IPS-20b (cell line): ENCODE measurements at regions not wholly inside any gene's neighbourhood (a gene's known extent, or its start where the extent isn't known, plus 50 kb on each side); places are given as distances from the start of the nearest gene placed in this dataset.
"Not testable (repeated sequence)": the region's sequence is repeated elsewhere in the genome, so short reads cannot be mapped to it uniquely, and the experiment has no call there.

Experiments
- H3K27ac ChIP-seq: one replicate; pipeline ENCODE4 v1.5.1; 2013; ENCODE audit warnings: low read length
- H3K27me3 ChIP-seq: 2 replicates; pipeline ENCODE4 v1.6.1; 2013; ENCODE audit warnings: mild to moderate bottlenecking, low read length, inconsistent platforms; ENCODE audit not compliant: insufficient read depth
- H3K36me3 ChIP-seq: 2 replicates; pipeline ENCODE4 v1.6.1; 2013; ENCODE audit warnings: low read depth, mild to moderate bottlenecking, inconsistent platforms, low read length, moderate library complexity; ENCODE audit not compliant: insufficient read depth
- H3K4me1 ChIP-seq: 2 replicates; pipeline ENCODE4 v1.6.1; 2013; ENCODE audit warnings: mild to moderate bottlenecking, control low read depth, inconsistent platforms, low read length, moderate library complexity; ENCODE audit not compliant: insufficient read depth
- H3K4me3 ChIP-seq: 2 replicates; pipeline ENCODE4 v1.5.1; 2013; ENCODE audit warnings: mild to moderate bottlenecking, low read length, inconsistent platforms
- H3K9ac ChIP-seq: 2 replicates; pipeline ENCODE4 v1.6.1; 2013; ENCODE audit warnings: low read depth, mild to moderate bottlenecking, inconsistent platforms, low read length, moderate library complexity
- H3K9me3 ChIP-seq: 2 replicates; pipeline ENCODE4 v1.6.1; 2013; ENCODE audit warnings: mild to moderate bottlenecking, low read depth, low read length, inconsistent platforms; ENCODE audit not compliant: insufficient read depth

DNA sequence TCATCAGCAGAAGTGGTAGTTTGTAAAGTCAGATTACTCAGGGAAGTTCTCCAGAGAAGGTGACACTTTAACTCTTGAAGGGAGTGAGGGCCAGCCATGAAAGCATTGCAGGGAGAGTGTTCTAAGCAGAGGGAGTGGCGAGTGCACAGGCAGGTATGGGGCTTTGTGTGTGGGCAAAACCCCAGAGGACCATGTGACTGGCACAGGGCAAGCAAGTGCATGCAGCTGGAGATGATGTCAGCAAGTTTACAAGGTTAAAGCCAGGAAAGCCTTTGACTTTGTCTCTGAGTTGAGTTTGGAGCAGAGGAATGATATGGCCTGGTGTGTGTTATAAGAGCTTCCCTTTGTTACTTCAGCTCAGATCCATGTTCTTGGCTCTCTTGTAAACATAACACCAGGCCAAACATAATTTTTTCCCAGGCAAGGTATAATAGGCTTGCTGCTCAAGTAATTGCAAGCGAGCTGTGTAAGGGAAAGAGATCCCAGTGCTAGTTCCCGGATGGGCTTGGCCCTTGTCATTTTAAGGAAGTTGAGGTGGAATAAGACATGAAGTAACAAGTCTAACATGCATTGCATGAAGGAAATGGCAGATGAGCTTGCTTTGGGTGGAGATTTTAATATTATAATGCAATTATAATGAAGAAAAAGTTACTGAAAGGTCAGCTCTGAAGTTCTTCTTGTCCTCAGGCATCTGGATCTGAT lies 341.1 kb upstream of the LRRC3B start:
- no peak overlapping the region for H3K27ac ChIP-seq
- no peaks in the 10 kb centered on the region for H3K4me1 ChIP-seq
- H3K27me3 ChIP-seq = no peaks in the 10 kb centered on the region
- no peak overlapping the region for H3K9ac ChIP-seq
- peaks cover 34% of the 10 kb centered on the region for H3K9me3 ChIP-seq
- no peaks in the 10 kb centered on the region for H3K36me3 ChIP-seq
- no peak overlapping the region for H3K4me3 ChIP-seq

DNA sequence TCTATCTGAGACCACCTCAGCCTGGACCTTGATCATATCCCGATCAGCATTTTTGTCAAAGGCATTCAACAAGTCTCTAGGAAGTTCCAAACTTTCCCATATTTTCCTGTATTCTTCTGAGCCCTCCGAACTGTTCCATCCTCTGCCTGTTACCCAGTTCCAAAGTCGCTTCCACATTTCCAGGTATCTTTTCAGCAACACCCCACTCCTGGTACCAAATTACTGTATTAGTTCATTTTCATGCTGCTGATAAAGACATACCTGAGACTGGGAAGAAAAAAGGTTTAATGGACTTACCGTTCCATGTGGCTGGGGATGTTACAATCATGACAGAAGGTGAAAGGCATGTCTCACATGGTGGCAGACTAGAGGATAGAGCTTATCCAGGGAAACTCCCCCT lies 338.1 kb upstream of the LRRC3B start:
- H3K9me3 ChIP-seq = peaks cover 34% of the 10 kb centered on the region
- not testable (repeated sequence) for H3K9ac ChIP-seq, H3K4me1 ChIP-seq, H3K27ac ChIP-seq, H3K27me3 ChIP-seq, H3K36me3 ChIP-seq, H3K4me3 ChIP-seq

DNA sequence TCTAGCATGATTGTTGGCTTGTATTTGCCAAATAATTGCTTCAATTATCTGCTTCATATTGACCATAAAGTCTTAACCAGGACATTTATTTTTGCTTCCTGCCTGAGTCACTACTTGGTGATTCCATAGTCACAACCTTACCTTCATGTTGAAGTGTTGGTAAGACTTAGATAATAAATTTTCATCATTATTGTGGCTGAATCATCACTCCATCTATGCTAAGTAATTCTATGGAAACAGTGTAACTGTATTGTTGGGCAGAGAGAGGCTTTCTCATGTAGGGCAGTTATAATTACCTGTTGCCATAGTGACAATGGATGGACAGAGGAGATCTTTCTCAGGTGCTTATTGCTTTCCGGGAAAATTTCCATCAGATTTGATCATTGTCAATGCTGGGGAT lies 330.7 kb upstream of the LRRC3B start:
- no peak overlapping the region for H3K9ac ChIP-seq
- no peaks in the 10 kb centered on the region for H3K9me3 ChIP-seq
- no peaks in the 10 kb centered on the region for H3K36me3 ChIP-seq
- H3K4me1 ChIP-seq = no peaks in the 10 kb centered on the region
- no peak overlapping the region for H3K27ac ChIP-seq
- no peak overlapping the region for H3K4me3 ChIP-seq
- no peaks in the 10 kb centered on the region for H3K27me3 ChIP-seq

DNA sequence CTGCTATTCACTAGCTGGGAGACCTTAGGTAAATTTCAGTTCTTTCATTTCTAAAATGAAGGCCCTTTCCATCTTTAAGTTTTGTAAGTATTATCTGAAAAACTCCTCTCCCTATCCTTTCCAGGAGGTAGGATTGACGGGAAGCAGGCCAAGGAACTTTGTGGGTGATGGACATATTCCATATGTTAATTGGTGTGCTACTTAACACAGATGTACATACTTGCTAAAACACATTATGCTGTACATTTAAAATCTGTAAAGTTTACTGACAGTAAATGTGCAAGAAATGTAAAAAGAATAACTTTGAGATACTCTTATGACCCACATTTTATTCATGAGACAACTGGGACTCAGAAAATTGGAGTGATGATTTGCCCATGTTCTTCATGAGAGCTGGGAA lies 329.8 kb upstream of the LRRC3B start:
- Histone ChIP-seq H3K9me3 (no peaks in the 10 kb centered on the region), H3K36me3 (no peaks in the 10 kb centered on the region), H3K4me3 (no peak overlapping the region), H3K4me1 (no peaks in the 10 kb centered on the region), H3K9ac (no peak overlapping the region), H3K27me3 (no peaks in the 10 kb centered on the region), H3K27ac (no peak overlapping the region)

DNA sequence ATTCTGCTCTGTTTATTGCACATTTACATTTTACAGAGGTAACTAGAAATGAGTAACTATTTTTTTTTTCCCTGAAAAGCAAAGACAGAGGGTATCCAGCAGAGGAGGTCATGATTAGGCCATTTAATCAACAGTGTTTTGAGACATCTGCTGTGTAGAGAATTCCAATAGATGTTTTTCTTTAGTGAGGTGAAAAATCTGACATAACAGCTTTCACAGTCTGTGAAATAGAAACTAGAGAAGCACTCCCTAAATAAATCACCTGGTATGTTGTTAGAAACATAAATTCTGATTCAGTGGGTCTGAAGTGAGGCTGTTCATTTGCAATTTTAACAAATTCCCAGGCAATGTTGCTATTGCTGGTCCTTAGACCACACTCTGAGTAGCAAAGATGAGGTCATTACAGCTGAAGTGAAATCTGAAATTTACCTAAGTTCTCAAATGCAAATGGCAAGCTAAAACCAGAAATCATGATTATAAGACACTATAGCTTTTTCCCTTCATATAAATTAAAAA lies 329.2 kb upstream of the LRRC3B start:
- H3K9me3 ChIP-seq = no peaks in the 10 kb centered on the region
- no peak overlapping the region for H3K9ac ChIP-seq
- no peak overlapping the region for H3K4me3 ChIP-seq
- H3K27me3 ChIP-seq = no peaks in the 10 kb centered on the region
- H3K27ac ChIP-seq = no peak overlapping the region
- no peaks in the 10 kb centered on the region for H3K4me1 ChIP-seq
- no peaks in the 10 kb centered on the region for H3K36me3 ChIP-seq

DNA sequence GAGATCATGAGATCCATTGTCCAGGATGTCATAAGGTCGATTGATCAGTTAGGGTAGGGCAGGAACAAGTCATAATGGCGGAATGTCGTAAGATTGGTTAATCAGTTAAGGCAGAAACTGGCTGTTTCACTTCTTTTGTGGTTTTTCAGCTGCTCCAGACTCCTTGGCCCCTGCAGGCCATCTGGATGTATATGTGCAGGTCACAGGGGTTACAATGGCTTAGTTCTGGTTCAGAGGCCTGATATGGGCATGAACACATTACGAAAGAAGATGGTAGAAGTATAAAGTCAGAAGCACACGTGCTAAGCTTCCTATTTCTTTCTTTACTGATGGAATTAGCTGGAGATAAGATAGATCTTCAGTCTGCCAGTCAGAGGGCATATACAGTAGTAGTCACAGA lies 315.4 kb upstream of the LRRC3B start:
- no peak overlapping the region for H3K4me3 ChIP-seq
- no peaks in the 10 kb centered on the region for H3K27me3 ChIP-seq
- peaks cover 6% of the 10 kb centered on the region; the same call in 1 of the 2 replicates for H3K4me1 ChIP-seq
- peaks cover 12% of the 10 kb centered on the region for H3K9me3 ChIP-seq
- no peak overlapping the region for H3K27ac ChIP-seq
- no peaks in the 10 kb centered on the region for H3K36me3 ChIP-seq
- H3K9ac ChIP-seq = no peak overlapping the region

DNA sequence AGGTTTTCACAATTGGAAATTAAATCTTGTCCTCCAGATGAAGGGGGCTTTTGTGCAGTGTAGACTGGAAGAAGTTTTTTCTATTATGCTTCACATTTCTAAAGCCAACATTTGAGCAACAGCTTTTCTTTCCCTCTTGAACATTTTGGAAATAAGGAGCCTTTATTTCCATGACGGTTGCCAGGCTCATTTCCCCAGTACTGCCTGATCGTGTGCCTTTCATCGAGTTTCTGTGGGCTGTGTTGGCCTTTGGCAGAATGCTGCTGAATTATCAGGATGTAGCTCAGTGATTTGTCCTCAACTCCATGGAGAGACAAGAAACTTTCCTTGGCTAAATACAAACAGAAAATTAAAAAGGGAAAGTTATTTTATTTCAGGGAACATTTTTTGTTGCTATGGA lies 314.8 kb upstream of the LRRC3B start:
- H3K9ac ChIP-seq = no peak overlapping the region
- peaks cover 6% of the 10 kb centered on the region; the same call in 1 of the 2 replicates for H3K4me1 ChIP-seq
- H3K4me3 ChIP-seq = no peak overlapping the region
- H3K36me3 ChIP-seq = no peaks in the 10 kb centered on the region
- no peak overlapping the region for H3K27ac ChIP-seq
- H3K9me3 ChIP-seq = peaks cover 12% of the 10 kb centered on the region
- H3K27me3 ChIP-seq = no peaks in the 10 kb centered on the region

DNA sequence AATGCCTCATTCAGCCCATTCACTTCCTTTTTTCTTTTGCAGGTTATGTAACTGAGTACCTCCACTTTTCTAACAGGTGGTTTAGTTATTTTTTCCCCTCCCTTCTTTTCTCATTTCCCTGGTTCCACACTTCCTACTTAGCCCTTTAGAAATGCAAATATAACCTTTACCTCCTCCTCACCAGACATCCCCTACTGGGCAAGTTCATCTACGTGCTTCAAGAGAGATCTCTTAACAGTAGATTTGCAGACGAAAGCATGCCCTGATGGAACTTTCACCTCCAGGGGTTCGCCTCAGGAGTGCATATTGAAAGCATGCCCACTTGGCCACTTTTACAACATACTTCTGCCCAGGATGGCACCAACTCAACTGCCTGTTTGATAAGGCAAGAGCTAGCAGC lies 314.1 kb upstream of the LRRC3B start:
- peaks cover 6% of the 10 kb centered on the region; the same call in 1 of the 2 replicates for H3K4me1 ChIP-seq
- H3K9ac ChIP-seq = no peak overlapping the region
- H3K9me3 ChIP-seq = peaks cover 12% of the 10 kb centered on the region
- H3K27me3 ChIP-seq = no peaks in the 10 kb centered on the region
- no peak overlapping the region for H3K4me3 ChIP-seq
- no peak overlapping the region for H3K27ac ChIP-seq
- H3K36me3 ChIP-seq = no peaks in the 10 kb centered on the region

DNA sequence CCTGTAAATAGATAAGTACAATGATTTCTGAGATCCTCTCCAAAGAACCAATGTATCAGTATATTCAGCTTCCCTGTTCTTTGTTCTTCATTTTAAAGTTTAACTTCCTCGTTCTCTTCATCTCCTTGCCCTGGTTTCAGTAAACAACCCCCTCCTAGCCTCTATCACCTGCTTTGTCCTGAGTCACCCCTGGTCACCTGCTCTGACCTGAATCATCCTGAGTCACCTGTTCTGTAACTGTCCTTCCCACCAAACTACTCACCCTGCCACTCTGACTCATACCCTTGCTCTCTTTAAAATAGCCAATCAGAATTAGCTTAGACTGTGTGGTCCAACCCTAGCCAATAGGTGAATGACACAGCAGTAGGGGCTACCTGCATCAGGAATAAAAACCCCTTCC lies 313.0 kb upstream of the LRRC3B start:
- not testable (repeated sequence) for H3K4me1 ChIP-seq, H3K36me3 ChIP-seq, H3K27ac ChIP-seq, H3K27me3 ChIP-seq, H3K9ac ChIP-seq, H3K4me3 ChIP-seq
- H3K9me3 ChIP-seq = peaks cover 12% of the 10 kb centered on the region

DNA sequence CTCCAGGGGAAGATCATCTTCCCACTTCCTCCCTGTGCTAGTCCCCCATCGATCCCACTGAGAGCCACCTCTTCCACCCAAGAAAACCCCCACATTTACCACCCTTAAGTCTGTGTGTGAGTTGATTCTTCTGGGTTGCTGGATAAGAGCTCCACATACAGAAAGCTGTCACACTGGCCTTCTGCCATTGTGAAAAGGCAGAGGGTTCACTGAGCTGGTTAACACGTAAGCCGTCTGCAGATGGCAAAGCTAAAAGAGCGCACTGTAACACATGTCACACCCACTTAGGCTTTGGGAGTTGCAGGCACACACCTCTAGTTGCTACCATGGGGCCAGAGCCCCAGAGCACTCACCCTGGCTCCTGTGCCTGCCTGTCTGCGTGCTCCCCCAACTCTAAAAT lies 309.8 kb upstream of the LRRC3B start:
- Histone ChIP-seq H3K27ac (no peak overlapping the region), H3K36me3 (no peaks in the 10 kb centered on the region), H3K9me3 (peaks cover 19% of the 10 kb centered on the region), H3K9ac (no peak overlapping the region), H3K4me3 (no peak overlapping the region), H3K4me1 (peaks cover 4% of the 10 kb centered on the region; the same call in 1 of the 2 replicates), H3K27me3 (no peaks in the 10 kb centered on the region)

DNA sequence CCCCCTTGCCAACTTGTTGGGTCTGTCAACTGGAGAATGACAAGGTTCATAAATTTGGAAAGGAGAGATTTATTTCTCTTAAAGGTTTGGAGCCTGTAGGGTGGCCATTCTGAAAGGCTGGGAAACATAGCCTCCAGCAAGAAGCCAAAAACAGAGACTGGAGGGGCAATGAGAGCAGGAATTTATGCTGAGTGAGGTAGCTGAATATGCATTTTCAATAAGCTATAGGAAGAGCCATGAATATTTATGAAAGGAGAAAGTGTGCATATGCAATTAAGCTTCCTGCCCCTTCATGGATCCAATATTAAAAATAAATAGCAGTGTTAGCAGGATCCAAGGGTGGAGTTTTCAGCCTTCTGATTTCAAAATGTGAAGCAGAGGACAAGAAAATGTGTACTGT lies 306.1 kb upstream of the LRRC3B start:
- Histone ChIP-seq H3K9ac (no peak overlapping the region), H3K4me1 (no peaks in the 10 kb centered on the region), H3K27me3 (no peaks in the 10 kb centered on the region), H3K36me3 (no peaks in the 10 kb centered on the region), H3K4me3 (no peak overlapping the region), H3K27ac (no peak overlapping the region), H3K9me3 (peaks cover 7% of the 10 kb centered on the region; the same call in 1 of the 2 replicates)

DNA sequence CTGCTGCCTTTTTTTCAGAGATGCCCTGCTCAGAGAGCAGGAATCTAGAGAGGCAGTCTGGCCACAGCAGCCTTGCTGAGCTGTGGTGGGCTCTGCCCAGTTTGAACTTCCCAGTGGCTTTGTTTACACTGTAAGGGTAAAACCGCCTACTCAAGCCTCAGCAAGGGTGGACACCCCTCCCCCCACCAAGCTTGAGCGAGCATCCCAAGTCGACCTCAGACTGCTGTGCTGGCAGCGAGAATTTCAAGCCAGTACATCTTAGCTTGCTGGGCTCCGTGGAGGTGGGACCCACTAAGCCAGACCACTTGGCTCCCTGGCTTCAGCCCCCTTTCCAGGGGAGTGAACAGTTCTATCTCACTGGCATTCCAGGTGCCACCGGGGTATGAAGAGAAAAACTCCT lies 298.8 kb upstream of the LRRC3B start:
- not testable (repeated sequence) for H3K36me3 ChIP-seq, H3K4me1 ChIP-seq, H3K27ac ChIP-seq, H3K27me3 ChIP-seq, H3K4me3 ChIP-seq, H3K9ac ChIP-seq, H3K9me3 ChIP-seq
